ENCODE measurements at regions not wholly inside any gene's neighbourhood (a gene's known extent, or its start where the extent isn't known, plus 50 kb on each side); places are given as distances from the start of the nearest gene placed in this dataset.

- TF ChIP-seq CTCF (IDR thresholded peaks at IDR 0.05) = no peak
- TF ChIP-seq EZH2phosphoT487 (IDR thresholded peaks at IDR 0.05) = no peak
- no peak for TF ChIP-seq EZH2 (IDR thresholded peaks at IDR 0.05)
Observed at GRCh38 chr6:51487937-51488336, 599.5 kb downstream of the PKHD1 start.
